Embryonic facial prominence (tissue), 1 donor: ENCODE measurements at regions not wholly inside any gene's neighbourhood (a gene's known extent, or its start where the extent isn't known, plus 50 kb on each side); places are given as distances from the start of the nearest gene placed in this dataset.
A peak's percentile ranks its signal among the peaks of the same experiment; 100 is the strongest.
"Not testable (repeated sequence)": the region's sequence is repeated elsewhere in the genome, so short reads cannot be mapped to it uniquely, and the experiment has no call there.

Experiments
- DNase-seq: peaks from one replicate; pipeline ENCODE4 v3.0.0-alpha.2; 2016; ENCODE audit errors: extremely low spot score

DNA sequence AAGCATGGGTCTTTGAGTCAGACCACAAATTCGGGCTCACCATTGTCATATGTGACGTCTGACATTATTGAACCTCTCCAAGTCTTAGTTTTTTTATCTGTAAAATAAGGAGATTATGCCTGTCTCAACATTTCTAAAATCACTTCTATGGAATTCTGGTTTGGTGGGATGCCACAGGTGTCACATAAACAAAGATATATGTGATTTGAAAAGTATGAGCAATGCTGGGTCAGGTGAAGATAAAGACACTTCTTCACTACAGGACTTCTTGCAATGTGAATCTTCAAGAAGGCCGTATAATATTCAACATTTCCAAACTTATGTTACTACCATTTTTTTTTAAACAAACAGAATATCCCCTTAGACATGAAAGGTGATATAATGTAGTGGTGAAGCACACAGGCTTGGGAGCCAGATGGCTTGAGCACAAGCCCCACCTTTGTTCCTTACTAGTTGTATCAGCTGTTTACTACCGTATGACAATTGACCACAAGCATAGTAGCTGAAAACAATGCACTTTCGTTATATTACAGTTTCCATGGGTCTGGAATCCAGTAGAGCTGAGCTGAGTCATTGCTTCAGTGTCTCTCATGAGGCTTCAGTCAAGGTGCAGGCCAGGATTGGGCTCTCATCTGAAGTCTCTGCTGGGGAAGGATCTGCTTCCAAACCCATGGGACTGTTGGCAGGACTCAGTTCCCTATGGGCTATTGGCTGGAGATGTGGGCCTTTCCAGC lies 87.7 kb downstream of the UTP18 start:
- DNase-seq, result no peak

DNA sequence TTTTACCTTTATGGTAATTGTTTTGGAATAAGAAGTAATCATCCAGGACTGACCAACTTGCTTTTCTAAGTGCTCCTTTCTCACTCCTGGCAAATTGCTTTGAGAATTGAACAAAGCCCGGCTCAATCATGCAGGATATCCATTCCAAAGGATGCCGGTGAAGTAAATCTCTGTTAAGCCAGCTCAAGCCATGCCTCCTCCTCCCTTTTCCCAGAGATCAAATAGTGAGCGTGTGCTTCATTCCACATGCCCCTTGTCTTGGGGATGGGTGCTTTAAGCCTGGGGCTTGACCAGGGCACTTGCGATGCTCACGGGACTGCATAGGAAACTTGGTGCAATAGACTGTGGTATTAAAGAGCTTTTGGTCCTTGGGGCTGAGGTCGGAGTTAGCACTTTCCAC lies 90.7 kb downstream of the UTP18 start:
- DNase-seq, result no peak

DNA sequence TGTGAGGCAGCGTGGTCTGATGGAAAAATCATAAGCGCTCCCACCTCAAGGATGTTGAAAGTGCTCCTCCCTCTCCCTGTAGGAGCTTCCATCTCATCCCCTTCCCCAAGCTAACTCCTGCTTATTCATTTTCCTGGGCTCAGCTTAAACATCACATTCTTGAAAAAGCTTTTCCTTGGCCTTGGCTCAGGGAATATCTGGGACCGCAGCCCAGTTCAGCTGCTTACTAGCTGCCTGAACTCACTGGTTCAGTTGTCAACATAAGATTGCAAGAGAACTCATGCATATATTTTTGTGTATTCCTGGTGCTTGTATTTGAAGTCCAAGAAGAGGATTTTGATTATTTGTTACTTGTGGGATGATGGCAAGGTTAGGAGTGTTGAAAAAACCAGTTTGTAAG lies 91.5 kb downstream of the UTP18 start:
- no peak for DNase-seq

DNA sequence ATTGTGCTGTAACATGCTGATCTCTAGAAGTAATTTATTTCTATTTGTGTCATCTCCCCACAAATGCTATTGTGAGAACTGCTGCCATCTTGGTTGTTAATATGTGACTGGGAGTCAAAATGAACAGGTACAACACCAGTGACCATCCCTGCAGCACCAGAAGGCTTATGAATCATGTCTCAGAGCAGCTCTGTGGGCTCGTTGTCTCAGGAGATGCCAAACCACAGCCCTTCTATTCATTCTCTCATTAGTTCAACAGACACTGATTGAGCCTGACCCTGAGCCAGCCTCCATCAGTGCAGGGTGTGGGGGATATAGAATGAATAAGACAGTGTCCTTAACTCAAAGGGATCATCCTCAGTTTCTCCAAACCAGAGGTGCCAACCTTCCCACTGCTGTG lies 92.5 kb downstream of the UTP18 start:
- no peak for DNase-seq

DNA sequence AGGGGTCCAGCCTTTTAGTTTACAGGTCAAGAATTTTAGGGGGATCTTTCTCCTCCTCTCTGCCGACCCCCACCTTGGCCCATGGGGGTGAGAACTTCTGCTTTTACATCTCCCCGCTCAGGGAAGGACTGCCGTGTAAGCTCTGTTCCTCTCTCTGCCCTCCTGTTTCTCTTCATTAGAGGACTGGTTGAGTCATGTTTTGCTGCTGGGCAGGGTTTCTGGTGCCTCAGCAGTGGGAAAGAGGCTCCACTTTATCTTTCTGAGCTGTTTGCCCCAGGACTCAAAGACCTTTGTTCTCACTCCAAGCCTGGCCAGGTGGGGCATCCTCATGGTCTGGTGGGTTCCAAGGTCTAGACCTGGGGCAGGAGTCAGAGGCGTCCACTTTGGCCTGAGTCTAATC lies 93.0 kb downstream of the UTP18 start:
- DNase-seq, result no peak

DNA sequence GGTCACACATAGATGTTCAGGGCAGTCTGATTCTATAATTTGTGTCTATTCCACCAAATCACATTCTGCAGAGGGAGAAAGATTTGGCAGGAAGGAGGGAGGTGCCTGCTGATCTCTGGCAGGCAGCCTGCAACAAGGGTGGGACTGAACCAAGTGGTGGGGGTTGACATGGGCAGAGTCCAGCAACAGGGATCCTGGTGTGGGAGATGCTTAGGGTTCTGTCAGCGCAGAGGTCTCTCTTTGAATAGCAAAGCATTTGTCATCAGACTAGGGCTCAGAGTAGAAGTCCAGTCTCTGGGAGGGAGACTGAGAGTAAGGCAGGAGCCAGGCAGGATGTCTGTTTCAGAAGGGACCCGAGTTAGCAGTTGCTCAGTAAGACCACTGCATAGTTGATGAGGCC lies 94.6 kb downstream of the UTP18 start:
- DNase-seq, result no peak

DNA sequence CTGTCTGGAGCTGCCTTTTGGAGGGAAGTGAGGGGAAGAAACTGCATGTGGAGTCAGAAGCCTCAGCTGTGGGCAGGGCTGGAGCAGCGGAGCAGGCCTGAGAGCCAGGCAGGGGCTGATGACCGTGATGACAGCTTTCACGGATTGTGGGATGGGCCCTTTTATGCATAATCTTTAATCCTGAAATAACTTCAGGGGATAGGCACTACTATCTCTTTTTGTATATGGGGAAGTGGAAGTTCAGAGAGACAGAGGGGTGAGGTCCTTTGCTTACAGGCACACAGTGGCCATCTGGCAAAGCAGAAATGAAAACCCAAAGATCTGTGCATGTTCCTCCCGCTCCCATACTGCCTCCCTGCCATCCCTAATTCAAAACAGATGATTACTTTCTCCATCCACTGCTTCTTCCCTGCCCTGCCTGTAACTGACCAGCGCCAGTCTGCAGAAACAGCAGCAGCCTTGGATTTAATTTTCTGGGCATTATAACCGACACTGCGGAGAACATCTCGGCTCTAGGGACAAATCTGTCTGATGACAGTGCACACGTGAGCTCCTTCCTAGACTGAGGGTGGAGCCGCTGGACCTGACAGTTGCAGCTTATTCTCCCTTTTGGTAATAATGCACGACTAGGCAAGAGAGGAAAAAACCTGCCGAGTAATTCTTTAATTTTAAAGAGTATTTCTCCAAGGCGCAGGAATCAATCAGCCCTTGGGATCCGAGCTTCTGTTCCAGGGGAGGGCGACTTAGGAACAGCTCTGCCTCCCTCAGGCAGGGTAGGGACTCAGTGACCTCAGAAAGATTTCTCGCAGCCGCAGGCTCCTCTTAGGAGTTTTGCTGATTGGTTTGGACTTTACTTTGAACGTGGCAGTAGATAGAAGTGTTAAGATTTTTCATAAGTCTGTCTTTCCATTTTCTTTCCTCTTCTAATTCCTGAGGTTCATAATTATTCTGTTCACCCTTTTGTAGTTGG lies 95.4 kb downstream of the UTP18 start:
- DNase-seq, result no peak

DNA sequence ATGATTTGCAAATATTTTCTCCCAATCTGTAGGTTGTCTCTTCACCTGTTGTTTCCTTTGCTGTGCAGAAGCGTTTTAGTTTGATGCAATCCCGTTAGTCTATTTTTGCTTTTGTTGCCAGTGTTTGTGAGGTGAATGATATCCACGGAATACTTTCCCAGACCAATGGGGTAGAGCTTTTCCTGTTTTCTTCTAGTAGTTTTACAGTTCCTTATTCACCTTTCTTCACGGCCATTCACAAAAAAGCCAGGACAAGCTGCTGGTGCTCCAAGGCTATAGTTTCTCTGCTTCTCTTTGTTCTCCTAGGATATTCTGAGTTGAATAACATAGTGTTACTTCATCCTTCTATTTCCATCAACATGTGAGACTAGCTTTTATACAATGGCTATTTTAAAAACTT lies 98.7 kb downstream of the UTP18 start:
- DNase-seq, result no peak

DNA sequence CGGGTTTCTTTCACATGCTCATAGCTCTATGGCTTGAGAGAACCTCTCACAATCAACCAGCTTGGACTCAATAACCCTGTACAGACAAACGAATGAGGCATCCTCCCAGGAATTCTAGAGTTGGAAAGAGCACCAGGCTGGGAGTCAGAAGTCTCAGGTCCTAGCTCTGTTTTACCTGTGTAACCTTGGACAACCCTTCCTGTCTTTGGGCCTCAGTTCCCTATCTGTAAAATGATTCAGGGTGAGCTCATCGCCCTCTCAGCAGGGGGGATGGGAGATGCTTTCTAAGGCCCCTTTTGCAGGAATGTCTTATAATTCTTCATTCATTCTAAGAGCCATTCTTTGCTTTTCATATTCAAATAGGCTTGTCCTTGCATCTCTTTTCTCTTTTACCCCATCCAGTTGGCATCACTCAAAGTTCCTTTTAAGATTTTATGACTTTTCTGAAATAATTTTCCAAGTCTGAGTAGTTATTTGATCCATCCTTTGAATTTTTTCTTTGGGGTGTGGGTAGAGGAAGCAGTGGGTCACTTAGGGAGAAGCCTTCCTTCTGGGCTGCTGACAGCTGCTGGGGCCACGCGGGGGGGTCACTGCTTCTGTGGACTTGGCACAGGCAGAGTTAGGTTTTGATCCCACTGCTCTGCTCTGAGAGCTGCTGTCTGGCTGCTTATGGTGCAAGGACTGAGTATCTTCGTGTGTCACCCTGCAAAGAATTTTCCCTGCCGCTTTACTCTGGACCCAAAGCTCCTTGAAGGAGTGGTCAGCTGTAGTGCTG lies 102.7 kb downstream of the UTP18 start:
- no peak for DNase-seq

DNA sequence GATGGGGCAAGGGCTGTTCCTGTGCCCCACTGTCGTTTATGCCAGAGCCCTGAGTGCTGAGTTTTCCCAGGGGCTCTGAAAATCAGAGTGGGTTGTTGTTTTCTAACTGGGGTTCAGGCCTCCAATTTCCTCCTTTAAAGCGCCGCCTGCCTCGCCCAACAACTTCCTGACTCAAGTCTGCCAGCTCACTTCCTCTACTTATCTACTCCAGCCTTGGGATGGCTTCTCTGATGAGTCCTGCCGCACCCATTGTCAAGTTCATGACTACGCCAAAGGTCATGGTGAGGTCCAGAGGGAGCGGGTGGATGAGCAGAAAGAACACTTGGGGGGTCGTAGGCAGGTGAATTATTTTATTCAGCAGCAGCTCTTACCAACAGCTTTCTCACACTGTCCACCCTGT lies 104.7 kb downstream of the UTP18 start:
- DNase-seq, result no peak

DNA sequence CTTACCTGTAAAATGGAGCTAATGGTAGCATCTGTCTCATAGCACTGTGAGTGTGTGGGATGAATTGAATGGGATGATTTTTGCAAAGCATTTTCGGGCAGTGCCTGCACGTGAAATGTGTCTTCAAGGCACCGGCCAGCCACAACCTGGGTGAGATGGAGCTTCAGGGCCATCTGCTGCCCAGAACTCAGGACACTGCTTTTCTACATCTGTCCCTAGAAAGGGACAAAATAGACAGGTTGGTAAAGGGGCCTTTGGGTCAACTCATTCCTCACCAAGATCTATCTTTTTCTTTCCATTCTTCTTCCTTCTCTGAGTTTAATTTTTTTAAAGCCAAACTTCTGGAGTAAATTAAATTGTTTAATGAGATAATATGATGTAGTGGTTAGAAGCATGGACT lies 106.5 kb downstream of the UTP18 start:
- no peak for DNase-seq

DNA sequence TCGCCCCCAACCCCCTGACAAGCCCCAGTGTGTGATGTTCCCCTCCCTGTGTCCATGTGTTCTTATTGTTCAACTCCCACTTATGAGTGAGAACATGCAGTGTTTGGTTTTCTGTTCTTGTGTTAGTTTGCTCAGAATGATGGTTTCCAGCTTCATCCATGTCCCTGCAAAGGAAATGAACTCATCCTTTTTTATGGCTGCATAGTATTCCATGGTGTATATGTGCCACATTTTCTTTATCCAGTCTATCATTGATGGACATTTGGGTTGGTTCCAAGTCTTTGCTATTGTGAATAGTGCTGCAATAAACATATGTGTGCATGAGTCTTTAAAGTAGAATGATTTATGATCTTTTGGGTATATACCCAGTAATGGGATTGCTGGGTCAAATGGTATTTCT lies 107.5 kb downstream of the UTP18 start:
- DNase-seq, result not testable (repeated sequence)

DNA sequence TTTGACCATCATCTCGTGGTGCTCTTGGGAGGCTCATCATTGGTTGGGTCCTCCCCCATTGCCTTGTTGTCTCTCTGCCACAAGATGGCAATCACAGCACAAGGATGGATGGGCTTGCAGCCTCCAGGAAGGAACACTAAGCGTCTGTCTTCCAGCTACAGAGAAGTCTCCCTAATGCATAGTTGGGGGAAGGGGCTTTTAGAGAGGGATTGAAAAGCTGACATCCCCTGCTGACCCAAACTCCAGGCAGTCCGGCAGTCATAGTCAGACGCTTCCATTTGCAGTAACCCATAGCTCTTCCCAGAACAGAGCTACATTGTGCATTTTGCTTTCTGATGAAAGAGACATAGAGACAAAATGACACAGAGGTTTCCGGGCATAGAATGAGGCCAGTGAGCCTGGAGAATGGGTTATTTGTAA lies 111.4 kb downstream of the UTP18 start:
- peak; percentile 42 for DNase-seq

DNA sequence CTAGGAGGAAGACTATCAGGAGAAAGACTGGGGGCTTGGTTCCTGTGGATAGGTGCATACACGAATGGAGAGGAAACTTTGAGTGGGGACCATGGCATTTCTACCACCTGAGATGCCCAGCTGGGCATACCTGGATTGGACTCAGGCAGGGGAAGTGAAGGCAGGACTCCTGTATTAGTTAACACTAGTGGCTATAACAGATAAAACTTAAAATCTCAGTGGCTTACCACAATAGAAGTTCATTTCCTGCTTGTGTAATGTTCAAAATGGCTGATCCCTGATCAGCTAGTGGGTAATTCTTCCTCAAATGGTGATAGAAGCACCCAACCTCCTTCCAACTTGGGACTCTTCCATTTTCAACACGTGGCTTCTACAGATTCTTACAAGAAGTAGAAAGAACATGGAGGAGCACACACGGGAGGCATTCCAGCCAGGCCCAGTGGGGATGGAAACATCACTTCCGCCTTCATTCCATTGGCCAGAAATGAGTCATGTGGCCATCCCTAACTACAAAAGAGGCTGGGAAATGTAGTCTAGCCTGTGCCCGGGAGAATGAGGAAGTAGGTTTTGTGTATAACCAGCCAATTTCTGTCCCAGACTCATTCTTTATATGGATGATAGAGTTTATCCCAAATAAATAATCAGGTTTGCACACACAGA lies 112.1 kb downstream of the UTP18 start:
- no peak for DNase-seq

DNA sequence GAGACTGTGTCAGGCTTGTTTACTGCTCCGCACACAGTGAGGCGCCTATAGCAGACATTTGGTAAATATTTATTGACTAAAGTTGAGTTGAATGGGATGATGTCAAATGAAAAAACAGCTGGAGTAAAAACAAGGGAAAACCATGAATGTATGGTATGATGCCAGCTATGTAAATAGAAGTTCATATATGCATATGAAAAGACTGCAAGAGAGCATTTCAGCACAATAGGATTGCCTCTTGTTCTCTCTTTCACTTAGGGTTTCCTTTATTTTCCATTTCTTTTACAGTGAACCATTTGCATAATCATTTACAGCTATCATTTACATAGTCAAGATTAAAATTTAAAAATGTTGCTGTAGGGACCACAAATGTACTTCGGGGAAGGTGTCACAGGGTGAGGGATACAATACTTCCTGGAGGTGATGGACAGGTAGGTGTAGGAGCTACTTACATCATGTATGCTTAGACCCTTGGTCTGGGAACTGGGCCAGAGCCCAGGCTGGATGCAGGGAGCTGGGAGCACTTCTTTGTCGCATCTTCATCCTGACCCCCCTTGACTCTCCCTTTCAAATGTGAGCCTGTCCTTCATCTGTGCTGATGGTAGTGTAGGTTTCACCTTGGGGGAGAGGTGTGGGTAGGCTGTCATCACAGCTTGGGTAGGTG lies 113.3 kb downstream of the UTP18 start:
- DNase-seq, result no peak

DNA sequence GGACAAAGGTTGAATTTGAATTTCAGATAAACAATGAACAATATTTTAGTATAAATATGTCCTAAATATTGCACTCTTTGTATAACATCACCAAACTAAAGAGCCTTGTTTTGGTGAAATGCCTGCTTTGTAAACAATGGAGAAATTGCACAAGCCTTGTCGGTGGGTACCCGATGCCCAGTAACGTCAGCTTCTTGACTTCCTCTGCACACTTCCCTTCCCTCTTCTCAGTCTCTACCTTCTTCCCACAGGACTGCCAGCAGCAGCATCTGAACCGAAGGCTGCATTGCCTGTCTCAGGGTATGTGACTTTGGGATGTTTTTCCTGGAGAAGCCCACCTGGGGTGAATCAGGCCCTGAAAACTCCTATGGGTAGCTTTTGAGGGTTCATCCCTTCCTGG lies 113.9 kb downstream of the UTP18 start:
- DNase-seq, result no peak

DNA sequence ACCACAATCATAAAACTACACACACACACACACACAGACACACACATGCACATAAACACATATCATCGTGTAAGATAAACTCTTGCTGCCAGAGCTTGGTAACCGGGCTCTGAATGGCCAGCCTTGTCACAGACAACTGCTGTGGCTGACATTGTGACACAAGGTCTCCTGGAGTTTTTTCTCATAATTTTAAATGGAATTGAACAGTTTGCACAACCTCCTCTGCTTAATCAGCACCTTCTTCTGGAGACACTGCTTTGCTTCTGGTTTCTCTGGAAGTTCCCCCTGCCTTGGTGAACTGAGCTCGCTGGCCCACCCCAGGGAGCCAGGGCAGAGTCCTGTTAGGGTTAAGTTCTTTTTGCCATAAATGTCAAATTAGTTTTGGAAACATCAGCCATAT lies 115.4 kb downstream of the UTP18 start:
- DNase-seq, result no peak

DNA sequence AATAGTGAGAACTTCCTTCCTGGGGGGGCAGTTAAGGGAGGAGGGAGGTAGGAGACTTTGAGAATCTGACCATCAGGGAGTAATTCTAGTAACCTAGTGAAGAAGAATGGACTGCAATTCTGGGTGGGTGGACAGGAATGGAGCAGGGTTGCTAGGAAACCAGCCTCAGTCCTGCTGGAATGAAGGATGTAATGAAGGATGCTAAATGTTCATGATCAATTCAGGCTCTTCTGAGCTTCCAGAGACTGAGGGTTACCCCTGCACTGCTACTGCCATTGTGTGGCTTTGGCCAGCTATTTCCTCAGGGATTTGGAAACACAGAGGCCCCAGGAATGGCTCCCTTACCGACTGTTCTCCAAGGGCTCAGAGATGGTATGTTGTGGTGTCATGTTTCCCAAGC lies 116.4 kb downstream of the UTP18 start:
- no peak for DNase-seq

DNA sequence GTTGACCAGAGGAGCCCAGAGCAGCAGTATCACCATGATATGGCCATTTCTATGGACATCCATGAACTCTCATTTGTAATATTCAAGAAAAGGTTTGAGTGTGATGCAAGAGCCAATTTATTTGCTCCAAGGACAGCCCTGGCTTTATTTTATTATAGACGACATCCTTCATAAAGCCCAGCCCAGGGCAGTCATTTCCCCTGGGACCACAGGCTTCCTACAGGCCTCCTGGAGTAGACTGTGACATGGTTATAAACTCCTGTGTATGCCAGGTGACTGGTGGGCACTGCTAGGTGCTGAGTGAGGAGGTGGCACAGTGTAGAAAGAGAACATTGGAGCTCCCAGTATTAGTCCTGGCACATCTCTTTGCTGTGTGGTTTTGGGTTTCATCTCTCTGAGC lies 120.9 kb downstream of the UTP18 start:
- no peak for DNase-seq

DNA sequence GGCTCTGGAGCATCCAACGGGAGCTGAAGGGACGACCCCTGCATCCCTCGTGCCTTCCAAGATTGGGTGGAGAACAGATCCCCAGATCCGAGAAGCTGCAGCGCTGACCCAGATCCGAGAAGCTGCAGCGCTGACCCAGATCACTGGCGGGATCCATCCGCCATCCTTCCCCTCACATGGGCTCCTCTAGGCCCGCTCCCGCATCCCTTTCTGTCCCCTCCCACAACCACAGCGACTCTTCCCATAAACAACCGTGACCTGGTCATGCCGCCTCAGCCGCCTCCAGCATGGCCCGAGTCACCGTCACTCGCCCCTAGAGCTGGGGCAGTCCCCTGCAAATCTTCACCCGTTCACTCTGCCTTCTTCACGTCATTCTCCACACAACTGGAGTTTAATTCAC lies 124.9 kb downstream of the UTP18 start:
- no peak for DNase-seq

DNA sequence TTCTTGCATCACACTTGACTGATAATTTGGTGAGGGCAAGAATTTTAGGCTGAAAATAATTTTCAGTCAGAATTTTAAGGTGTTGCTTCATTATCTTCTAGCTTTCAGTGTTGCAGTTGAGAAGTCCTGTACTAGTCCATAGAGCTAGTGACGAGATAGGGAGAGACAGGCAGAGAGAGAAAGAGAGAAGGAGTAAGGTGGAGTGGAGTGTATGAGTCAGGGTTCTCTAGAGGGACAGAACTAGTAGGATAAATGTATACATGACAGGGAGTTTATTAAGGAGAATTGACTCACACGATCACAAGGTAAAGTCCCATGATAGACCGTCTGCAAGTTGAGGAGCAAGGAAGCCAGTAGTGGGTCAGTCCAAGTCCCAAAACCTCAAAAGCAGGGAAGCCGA lies 127.2 kb downstream of the UTP18 start:
- no peak for DNase-seq
